Spleen (tissue), 7 donors: ENCODE measurements at regions not wholly inside any gene's neighbourhood (a gene's known extent, or its start where the extent isn't known, plus 50 kb on each side); places are given as distances from the start of the nearest gene placed in this dataset.

Experiments
- POLR2A ChIP-seq, 3 donors: fragments of 450-650 bp; IDR thresholded peaks; one replicate each; pipeline ENCODE4 v1.5.1; 2017; ENCODE audit warnings: antibody characterized with exemption in 3 of 3, mild to moderate bottlenecking in 1 of 3
- POLR2AphosphoS5 ChIP-seq, 3 donors: sonication (generic); formaldehyde crosslinking; IDR thresholded peaks; one replicate each; pipeline ENCODE4 v1.5.1; 2017; ENCODE audit warnings: antibody characterized with exemption in 3 of 3
- TF ChIP-seq, protein P1 (sequence below), 11 experiments: fragments of 200-600 bp in 7 of 11; fragments of 450-650 bp in 4 of 11; sonication (generic) in 4 of 11; IDR thresholded peaks in 8 of 11; conservative IDR thresholded peaks in 3 of 11; 1 replicate in 7 of 11; 2 replicates in 4 of 11; pipeline versions ENCODE4 v1.4.0 to v1.8.0; 2016 to 2021; ENCODE audit warnings: antibody characterized with exemption in 11 of 11, inconsistent platforms in 4 of 11, mild to moderate bottlenecking in 1 of 11
- donor health status: DM: no; HTN: no; CAD: no; lungs with moderate emphysema.
- donor health status: DM: no; HTN: no; CAD: no.
- donor health status: DM: no; HTN: no; CAD: no.

DNA sequence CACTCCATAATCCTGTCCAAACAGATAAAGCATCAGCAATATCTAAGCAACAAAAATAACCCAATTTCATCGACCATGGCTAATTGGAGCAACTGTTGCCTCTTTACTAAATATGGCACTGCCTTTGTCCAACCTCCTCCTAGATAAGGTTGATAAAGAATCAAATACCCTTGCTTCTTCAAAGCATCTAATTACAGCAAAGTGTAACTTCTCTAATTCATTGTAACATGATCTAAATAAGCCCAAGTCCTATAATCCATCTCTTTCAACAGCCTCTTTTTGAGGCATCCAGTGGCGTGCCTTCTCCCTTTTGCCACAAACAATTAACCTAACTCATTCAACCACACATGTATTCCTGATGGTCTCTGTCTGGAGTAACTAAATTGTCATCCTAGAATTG is 81.7 kb upstream of the KLHL1 start:
- no peak for TF ChIP-seq POLR2A (IDR thresholded peaks at IDR 0.05)
- TF ChIP-seq, protein P1, sequence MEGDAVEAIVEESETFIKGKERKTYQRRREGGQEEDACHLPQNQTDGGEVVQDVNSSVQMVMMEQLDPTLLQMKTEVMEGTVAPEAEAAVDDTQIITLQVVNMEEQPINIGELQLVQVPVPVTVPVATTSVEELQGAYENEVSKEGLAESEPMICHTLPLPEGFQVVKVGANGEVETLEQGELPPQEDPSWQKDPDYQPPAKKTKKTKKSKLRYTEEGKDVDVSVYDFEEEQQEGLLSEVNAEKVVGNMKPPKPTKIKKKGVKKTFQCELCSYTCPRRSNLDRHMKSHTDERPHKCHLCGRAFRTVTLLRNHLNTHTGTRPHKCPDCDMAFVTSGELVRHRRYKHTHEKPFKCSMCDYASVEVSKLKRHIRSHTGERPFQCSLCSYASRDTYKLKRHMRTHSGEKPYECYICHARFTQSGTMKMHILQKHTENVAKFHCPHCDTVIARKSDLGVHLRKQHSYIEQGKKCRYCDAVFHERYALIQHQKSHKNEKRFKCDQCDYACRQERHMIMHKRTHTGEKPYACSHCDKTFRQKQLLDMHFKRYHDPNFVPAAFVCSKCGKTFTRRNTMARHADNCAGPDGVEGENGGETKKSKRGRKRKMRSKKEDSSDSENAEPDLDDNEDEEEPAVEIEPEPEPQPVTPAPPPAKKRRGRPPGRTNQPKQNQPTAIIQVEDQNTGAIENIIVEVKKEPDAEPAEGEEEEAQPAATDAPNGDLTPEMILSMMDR (IDR thresholded peaks at IDR 0.05 in 8 of 11, conservative IDR thresholded peaks at IDR 0.05 in 3 of 11), result no peak
- TF ChIP-seq POLR2AphosphoS5 (IDR thresholded peaks at IDR 0.05), result no peak
